SK-N-SH treated with all-trans-retinoic acid at 6 μM for 48 hours (cell line): ENCODE measurements at regions not wholly inside any gene's neighbourhood (a gene's known extent, or its start where the extent isn't known, plus 50 kb on each side); places are given as distances from the start of the nearest gene placed in this dataset.

ENCODE experiments used
- BACH2 ChIP-seq: fragments of 250-450 bp; sonication (Bioruptor Pico); IDR thresholded peaks from 2 replicates; pipeline ENCODE4 v1.9.0; 2021; ENCODE audit warnings: mild to moderate bottlenecking, borderline replicate concordance
- ISL1 ChIP-seq: fragments of 250-450 bp; sonication (Bioruptor Pico); IDR thresholded peaks from 2 replicates; pipeline ENCODE4 v2.1.2; 2022; ENCODE audit warnings: mild to moderate bottlenecking, moderate library complexity
- OSR1 ChIP-seq: fragments of 250-450 bp; sonication (Bioruptor Pico); IDR thresholded peaks from 2 replicates; pipeline ENCODE4 v1.8.0; 2022; ENCODE audit warnings: moderate library complexity, mild to moderate bottlenecking, inconsistent platforms
- RARB ChIP-seq: fragments of 250-450 bp; sonication (Bioruptor Pico); IDR thresholded peaks from 2 replicates; pipeline ENCODE4 v1.8.0; 2021; ENCODE audit warnings: mild to moderate bottlenecking, moderate library complexity
- TCF4 ChIP-seq: fragments of 250-450 bp; sonication (Bioruptor Pico); IDR thresholded peaks from 2 replicates; pipeline ENCODE4 v1.8.0; 2021; ENCODE audit warnings: mild to moderate bottlenecking, moderate library complexity, borderline replicate concordance
- TOX ChIP-seq: fragments of 250-450 bp; sonication (Bioruptor Pico); IDR thresholded peaks from 2 replicates; pipeline ENCODE4 v1.8.0; 2021; ENCODE audit warnings: mild to moderate bottlenecking, moderate library complexity, borderline replicate concordance
- ZFP3 ChIP-seq: fragments of 250-450 bp; sonication (Bioruptor Pico); IDR thresholded peaks from 2 replicates; pipeline ENCODE4 v1.5.0; 2020; ENCODE audit warnings: mild to moderate bottlenecking, moderate library complexity
- TF ChIP-seq, protein P1 (sequence below): fragments of 250-450 bp; sonication (Bioruptor Pico); IDR thresholded peaks from 2 replicates; pipeline ENCODE4 v1.5.1; 2020; ENCODE audit warnings: low read depth, mild to moderate bottlenecking, moderate library complexity
- TF ChIP-seq, protein P2 (sequence below): fragments of 250-450 bp; sonication (Bioruptor Pico); IDR thresholded peaks from 2 replicates; pipeline ENCODE4 v1.8.0; 2020; ENCODE audit warnings: mild to moderate bottlenecking, moderate library complexity, borderline replicate concordance

DNA sequence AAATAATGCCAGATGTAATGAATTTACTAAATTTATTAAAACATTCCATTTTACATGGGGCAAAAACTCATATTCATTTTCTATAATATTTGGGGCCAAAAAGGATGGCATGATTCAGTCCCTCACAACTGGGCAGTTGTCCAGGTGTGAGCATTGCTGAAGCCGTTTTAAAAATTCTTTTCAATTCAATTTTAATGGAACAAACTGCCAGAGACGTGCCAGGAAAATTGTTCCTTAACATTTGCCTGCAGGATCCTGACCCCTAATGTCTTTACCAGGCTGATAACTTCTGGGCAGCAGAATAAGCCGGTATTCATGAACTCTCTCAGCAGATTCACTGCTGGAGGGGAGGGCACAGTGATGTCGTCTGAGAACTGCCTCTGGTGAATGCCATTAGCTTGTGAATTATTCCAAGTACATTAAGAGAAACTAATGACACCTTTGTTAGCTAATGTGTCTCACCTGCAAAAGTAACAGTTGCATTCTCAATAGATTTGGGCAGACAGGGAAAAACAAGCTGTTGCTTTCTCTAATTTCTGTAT is 1445.1 kb upstream of the TENM3 start:
- TF ChIP-seq RARB (CRISPR knock-in tag) (no peak), ZFP3 (CRISPR knock-in tag) (no peak), TCF4 (CRISPR knock-in tag) (no peak), TOX (CRISPR knock-in tag) (no peak), BACH2 (CRISPR knock-in tag) (no peak), OSR1 (CRISPR knock-in tag) (no peak), ISL1 (CRISPR knock-in tag) (no peak)
- TF ChIP-seq, protein P1, sequence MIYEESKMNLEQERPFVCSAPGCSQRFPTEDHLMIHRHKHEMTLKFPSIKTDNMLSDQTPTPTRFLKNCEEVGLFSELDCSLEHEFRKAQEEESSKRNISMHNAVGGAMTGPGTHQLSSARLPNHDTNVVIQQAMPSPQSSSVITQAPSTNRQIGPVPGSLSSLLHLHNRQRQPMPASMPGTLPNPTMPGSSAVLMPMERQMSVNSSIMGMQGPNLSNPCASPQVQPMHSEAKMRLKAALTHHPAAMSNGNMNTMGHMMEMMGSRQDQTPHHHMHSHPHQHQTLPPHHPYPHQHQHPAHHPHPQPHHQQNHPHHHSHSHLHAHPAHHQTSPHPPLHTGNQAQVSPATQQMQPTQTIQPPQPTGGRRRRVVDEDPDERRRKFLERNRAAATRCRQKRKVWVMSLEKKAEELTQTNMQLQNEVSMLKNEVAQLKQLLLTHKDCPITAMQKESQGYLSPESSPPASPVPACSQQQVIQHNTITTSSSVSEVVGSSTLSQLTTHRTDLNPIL (CRISPR knock-in tag), result no peak
- TF ChIP-seq, protein P2, sequence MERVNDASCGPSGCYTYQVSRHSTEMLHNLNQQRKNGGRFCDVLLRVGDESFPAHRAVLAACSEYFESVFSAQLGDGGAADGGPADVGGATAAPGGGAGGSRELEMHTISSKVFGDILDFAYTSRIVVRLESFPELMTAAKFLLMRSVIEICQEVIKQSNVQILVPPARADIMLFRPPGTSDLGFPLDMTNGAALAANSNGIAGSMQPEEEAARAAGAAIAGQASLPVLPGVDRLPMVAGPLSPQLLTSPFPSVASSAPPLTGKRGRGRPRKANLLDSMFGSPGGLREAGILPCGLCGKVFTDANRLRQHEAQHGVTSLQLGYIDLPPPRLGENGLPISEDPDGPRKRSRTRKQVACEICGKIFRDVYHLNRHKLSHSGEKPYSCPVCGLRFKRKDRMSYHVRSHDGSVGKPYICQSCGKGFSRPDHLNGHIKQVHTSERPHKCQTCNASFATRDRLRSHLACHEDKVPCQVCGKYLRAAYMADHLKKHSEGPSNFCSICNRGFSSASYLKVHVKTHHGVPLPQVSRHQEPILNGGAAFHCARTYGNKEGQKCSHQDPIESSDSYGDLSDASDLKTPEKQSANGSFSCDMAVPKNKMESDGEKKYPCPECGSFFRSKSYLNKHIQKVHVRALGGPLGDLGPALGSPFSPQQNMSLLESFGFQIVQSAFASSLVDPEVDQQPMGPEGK, result no peak
